OCI-LY7 (cell line): ENCODE measurements at regions not wholly inside any gene's neighbourhood (a gene's known extent, or its start where the extent isn't known, plus 50 kb on each side); places are given as distances from the start of the nearest gene placed in this dataset.

ENCODE experiments used
- BruUV-seq: library from RNA; stranded (reverse); fragments of 400-500 nt; replicated peaks from 2 replicates; lab custom pipeline; 2021; lab: Mats Ljungman, UMichigan
- CTCF ChIA-PET: fragments of 300-600 bp; sonication (Branson Sonifier 250); formaldehyde crosslinking; loops from one replicate; lab custom pipeline; 2022; ENCODE audit warnings: antibody characterized with exemption; ENCODE audit not compliant: unreplicated experiment; lab: Charles Lee
- POLR2A ChIA-PET: fragments of 300-600 bp; sonication (Branson Sonifier 250); formaldehyde crosslinking; loops from one replicate; lab custom pipeline; 2022; ENCODE audit warnings: antibody characterized with exemption; lab: Charles Lee
- DNase-seq: peaks from one replicate; pipeline ENCODE4 v3.0.0-alpha.2; 2015; ENCODE audit warnings: low spot score
- H2AFZ ChIP-seq: fragments of 200-600 bp; sonication (generic), shearing (Covaris generic); 2 replicates; pipeline ENCODE4 v1.6.1; 2014; ENCODE audit warnings: mild to moderate bottlenecking, antibody characterized with exemption, low read length, moderate library complexity
- H3K27ac ChIP-seq: fragments of 200-600 bp; sonication (generic); 2 replicates; pipeline ENCODE4 v1.5.1; 2014; ENCODE audit warnings: mixed run types, low read depth, mild to moderate bottlenecking, moderate library complexity, low read length, inconsistent platforms; ENCODE audit not compliant: poor library complexity, severe bottlenecking
- H3K36me3 ChIP-seq: fragments of 200-600 bp; sonication (generic); 2 replicates; pipeline ENCODE4 v1.6.1; 2014; ENCODE audit warnings: mild to moderate bottlenecking, antibody characterized with exemption, low read length, moderate library complexity, mixed read lengths; ENCODE audit not compliant: insufficient read depth
- H3K4me1 ChIP-seq: fragments of 200-600 bp; sonication (generic); 2 replicates; pipeline ENCODE4 v1.5.1; 2014; ENCODE audit warnings: mild to moderate bottlenecking, low read length; ENCODE audit not compliant: insufficient read depth, poor library complexity, severe bottlenecking
- H3K4me2 ChIP-seq: fragments of 200-600 bp; sonication (generic); 2 replicates; pipeline ENCODE4 v1.6.1; 2014; ENCODE audit warnings: mild to moderate bottlenecking, low read length
- H3K4me3 ChIP-seq: fragments of 200-600 bp; sonication (generic); 2 replicates; pipeline ENCODE4 v1.5.1; 2014; ENCODE audit warnings: mild to moderate bottlenecking, low read depth, low read length; ENCODE audit not compliant: poor library complexity, severe bottlenecking
- H3K79me2 ChIP-seq: fragments of 200-600 bp; sonication (generic); 2 replicates; pipeline ENCODE4 v1.6.1; 2016; ENCODE audit warnings: low read depth, mild to moderate bottlenecking, low read length, moderate library complexity, mixed read lengths; ENCODE audit not compliant: insufficient read depth
- H3K9me2 ChIP-seq: fragments of 200-600 bp; sonication (generic); 2 replicates; pipeline ENCODE4 v1.6.1; 2016; ENCODE audit warnings: mild to moderate bottlenecking, low read length, mixed read lengths; ENCODE audit not compliant: insufficient read depth
- H3K9me3 ChIP-seq: fragments of 200-600 bp; sonication (generic); 2 replicates; pipeline ENCODE4 v1.6.1; 2014; ENCODE audit warnings: mild to moderate bottlenecking, mixed run types, low read length, mixed read lengths
- H4K20me1 ChIP-seq: fragments of 200-600 bp; sonication (generic); 2 replicates; pipeline ENCODE4 v1.6.1; 2014; ENCODE audit warnings: mild to moderate bottlenecking, antibody characterized with exemption, low read length, moderate library complexity, mixed read lengths; ENCODE audit not compliant: insufficient read depth
- CTCF ChIP-seq: fragments of 200-600 bp; sonication (generic); conservative IDR thresholded peaks from 2 replicates; pipeline ENCODE4 v1.5.1; 2014; ENCODE audit warnings: mild to moderate bottlenecking, antibody characterized with exemption, low read length, moderate library complexity, mixed read lengths
- EZH2phosphoT487 ChIP-seq: fragments of 200-600 bp; sonication (generic); IDR thresholded peaks from 2 replicates; pipeline ENCODE4 v1.6.1; 2018; ENCODE audit warnings: low read depth, borderline replicate concordance, mild to moderate bottlenecking, mixed run types, antibody characterized with exemption, low read length, moderate library complexity, mixed read lengths
- intact Hi-C: fragments of 100-400 bp; cut with micrococcal nuclease; formaldehyde crosslinking; loops from one replicate; pipeline ENCODE4 v1.10.0; 2022; ENCODE audit not compliant: unreplicated experiment

DNA sequence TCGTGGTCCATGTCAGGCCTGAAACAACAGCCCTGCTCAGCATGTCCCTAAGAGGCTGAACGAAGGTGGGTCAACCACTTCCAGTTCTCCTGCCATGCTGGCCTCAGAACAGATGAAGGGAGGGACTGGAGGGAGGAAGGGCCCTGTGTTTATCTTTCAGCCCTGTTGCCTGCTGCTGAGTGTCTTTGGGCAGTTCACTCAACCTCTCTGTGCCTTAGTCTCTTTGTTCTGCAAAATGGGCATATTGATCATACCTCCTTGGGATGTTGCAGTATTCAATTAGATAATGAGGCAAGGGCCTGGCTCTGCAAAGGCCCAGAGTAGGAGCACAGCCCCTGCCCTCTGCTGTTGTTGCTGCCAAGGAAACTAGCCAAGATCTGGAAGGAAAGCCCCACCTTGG lies 207.5 kb downstream of the MN1 start:
- no peak overlapping the region for H3K4me2 ChIP-seq
- H2AFZ ChIP-seq = no peak overlapping the region
- no peaks in the 10 kb centered on the region for H3K36me3 ChIP-seq
- H3K9me2 ChIP-seq = no peaks in the 10 kb centered on the region
- no peaks in the 10 kb centered on the region for H4K20me1 ChIP-seq
- no peak overlapping the region for H3K4me3 ChIP-seq
- H3K27ac ChIP-seq = no peak overlapping the region
- BruUV-seq = no TSS peak
- no peak for DNase-seq
- intact Hi-C loops = no loop called here
- no peaks in the 10 kb centered on the region for H3K9me3 ChIP-seq
- H3K4me1 ChIP-seq = no peaks in the 10 kb centered on the region
- TF ChIP-seq CTCF (no peak), EZH2phosphoT487 (no peak)
- ChIA-PET POLR2A (no interaction called here), CTCF (no interaction called here)
- no peaks in the 10 kb centered on the region for H3K79me2 ChIP-seq

- ChIA-PET CTCF (no interaction called here), POLR2A (no interaction called here)
- Histone ChIP-seq H3K36me3 (no peaks in the 10 kb centered on the region), H3K4me2 (no peak overlapping the region), H3K4me1 (no peaks in the 10 kb centered on the region), H3K27ac (no peak overlapping the region), H3K79me2 (no peaks in the 10 kb centered on the region), H3K4me3 (no peak overlapping the region), H3K9me2 (no peaks in the 10 kb centered on the region), H3K9me3 (no peaks in the 10 kb centered on the region), H2AFZ (no peak overlapping the region), H4K20me1 (no peaks in the 10 kb centered on the region)
- no peak for TF ChIP-seq CTCF
- no peak for TF ChIP-seq EZH2phosphoT487
- intact Hi-C loops = no loop called here
- DNase-seq = no peak
- no TSS peak for BruUV-seq
Observed at GRCh38 chr22:27594474-27595134, 207.0 kb downstream of the MN1 start.

GRCh38 chr22:27596133-27596870 lies 205.3 kb downstream of the MN1 start:
- Histone ChIP-seq H3K79me2 (no peaks in the 10 kb centered on the region), H3K27ac (no peak overlapping the region), H3K4me3 (no peak overlapping the region), H3K9me2 (no peaks in the 10 kb centered on the region), H4K20me1 (no peaks in the 10 kb centered on the region), H3K9me3 (no peaks in the 10 kb centered on the region), H3K36me3 (no peaks in the 10 kb centered on the region), H2AFZ (no peak overlapping the region), H3K4me1 (no peaks in the 10 kb centered on the region), H3K4me2 (no peak overlapping the region)
- POLR2A ChIA-PET = interaction anchor here (0.7 kb wide), 1 partner anchor 425 kb away, joined by 3 read pairs; no protein-coding TSS in a partner anchor
- intact Hi-C loops = no loop called here
- BruUV-seq = no TSS peak
- TF ChIP-seq CTCF (no peak), EZH2phosphoT487 (no peak)
- DNase-seq = no peak
- CTCF ChIA-PET = no interaction called here
